IMR-90 (cell line): ENCODE measurements at regions not wholly inside any gene's neighbourhood (a gene's known extent, or its start where the extent isn't known, plus 50 kb on each side); places are given as distances from the start of the nearest gene placed in this dataset.

Experiments used
- ATAC-seq: fragments of 200-7000 bp; cut with Tn5 transposase; 2 replicates; pipeline ENCODE4 v1.9.1; 2020; ENCODE audit warnings: low read depth, mild to moderate bottlenecking, moderate library complexity
- BruUV-seq: library from RNA; stranded (reverse); fragments of 400-500 nt; replicated peaks from 2 replicates; lab custom pipeline; 2021; lab: Mats Ljungman, UMichigan
- CTCF ChIA-PET: fragments of 300-600 bp; formaldehyde crosslinking; extraction: SDS; loops from one replicate; lab custom pipeline; 2021; ENCODE audit warnings: antibody characterized with exemption; lab: Yijun Ruan, JAX
- POLR2A ChIA-PET: fragments of 300-600 bp; sonication (Branson Sonifier 250); formaldehyde crosslinking; loops from one replicate; lab custom pipeline; 2022; ENCODE audit warnings: antibody characterized with exemption; ENCODE audit not compliant: unreplicated experiment; lab: Charles Lee
- DNase-seq: peaks from one replicate; pipeline ENCODE4 v3.0.0; 2013
- H2AFZ ChIP-seq: replicated peaks from 2 replicates; pipeline ENCODE3; 2013; ENCODE audit warnings: low read length, mild to moderate bottlenecking; ENCODE audit not compliant: poor library complexity
- H2AK5ac ChIP-seq: 2 replicates; pipeline ENCODE4 v1.6.1; 2013; ENCODE audit warnings: low read depth, low read length, inconsistent platforms
- H2AK9ac ChIP-seq: replicated peaks from 2 replicates; pipeline ENCODE3; 2013; ENCODE audit warnings: mild to moderate bottlenecking, low read depth, low read length, moderate library complexity; ENCODE audit not compliant: poor library complexity
- H2BK120ac ChIP-seq: 2 replicates; pipeline ENCODE4 v1.6.1; 2013; ENCODE audit warnings: low read depth, low read length, inconsistent platforms
- H2BK15ac ChIP-seq: 3 replicates; pipeline ENCODE4 v1.6.1; 2013; ENCODE audit warnings: low read depth, low read length, inconsistent platforms
- H2BK20ac ChIP-seq: 2 replicates; pipeline ENCODE4 v1.6.1; 2013; ENCODE audit warnings: low read depth, mild to moderate bottlenecking, inconsistent platforms, low read length, moderate library complexity
- H2BK5ac ChIP-seq: 2 replicates; pipeline ENCODE4 v1.6.1; 2013; ENCODE audit warnings: mild to moderate bottlenecking, low read depth, low read length, inconsistent platforms; ENCODE audit not compliant: poor library complexity, severe bottlenecking
- H3K14ac ChIP-seq: replicated peaks from 2 replicates; pipeline ENCODE4 v1.6.1; 2013; ENCODE audit warnings: low read depth, low read length, inconsistent platforms
- H3K18ac ChIP-seq: 2 replicates; pipeline ENCODE4 v1.6.1; 2013; ENCODE audit warnings: low read depth, low read length, control low read depth
- H3K23ac ChIP-seq: 2 replicates; pipeline ENCODE4 v1.6.1; 2013; ENCODE audit warnings: low read depth, low read length, inconsistent platforms
- H3K27ac ChIP-seq: 2 replicates; pipeline ENCODE4 v1.5.1; 2013; ENCODE audit warnings: mild to moderate bottlenecking, control low read depth, low read length; ENCODE audit not compliant: insufficient read depth
- H3K27me3 ChIP-seq: 2 replicates; pipeline ENCODE4 v1.6.1; 2013; ENCODE audit warnings: low read length; ENCODE audit not compliant: control insufficient read depth, insufficient read depth
- H3K36me3 ChIP-seq: 2 replicates; pipeline ENCODE4 v1.6.1; 2013; ENCODE audit warnings: low read length, mixed read lengths; ENCODE audit not compliant: control insufficient read depth, insufficient read depth
- H3K4ac ChIP-seq: 2 replicates; pipeline ENCODE4 v1.6.1; 2013; ENCODE audit warnings: low read depth, low read length, inconsistent platforms
- H3K4me1 ChIP-seq: 2 replicates; pipeline ENCODE4 v1.6.1; 2013; ENCODE audit warnings: low read length, mixed read lengths; ENCODE audit not compliant: control insufficient read depth, insufficient read depth
- H3K4me2 ChIP-seq: 2 replicates; pipeline ENCODE4 v1.6.1; 2013; ENCODE audit warnings: low read depth, mild to moderate bottlenecking, control low read depth, low read length, moderate library complexity
- H3K4me3 ChIP-seq: 2 replicates; pipeline ENCODE4 v1.5.1; 2013; ENCODE audit warnings: low read depth, mild to moderate bottlenecking, control low read depth, low read length, moderate library complexity; ENCODE audit not compliant: insufficient read depth
- H3K56ac ChIP-seq: 2 replicates; pipeline ENCODE4 v1.6.1; 2013; ENCODE audit warnings: low read length, inconsistent platforms; ENCODE audit not compliant: insufficient read depth; ENCODE audit errors: extremely low read depth
- H3K79me1 ChIP-seq, 2 experiments: 2 replicates each; pipeline ENCODE4 v1.6.1; 2013; ENCODE audit warnings: low read length in 2 of 2, inconsistent platforms in 1 of 2, low read depth in 1 of 2
- H3K9ac ChIP-seq: 2 replicates; pipeline ENCODE4 v1.6.1; 2013; ENCODE audit warnings: low read depth, low read length, control low read depth
- H3K9me1 ChIP-seq: 2 replicates; pipeline ENCODE4 v1.6.1; 2013; ENCODE audit warnings: low read length, inconsistent platforms; ENCODE audit not compliant: insufficient read depth
- H3K9me3 ChIP-seq: 2 replicates; pipeline ENCODE4 v1.6.1; 2013; ENCODE audit warnings: low read length; ENCODE audit not compliant: control insufficient read depth, insufficient read depth
- H4K20me1 ChIP-seq: 2 replicates; pipeline ENCODE4 v1.6.1; 2013; ENCODE audit warnings: low read length, inconsistent platforms; ENCODE audit not compliant: insufficient read depth
- H4K5ac ChIP-seq: 2 replicates; pipeline ENCODE4 v1.6.1; 2013; ENCODE audit warnings: mild to moderate bottlenecking, low read depth, low read length, control low read depth
- H4K8ac ChIP-seq, 2 experiments: 2 replicates each; pipeline ENCODE4 v1.6.1; 2013; ENCODE audit warnings: low read depth in 2 of 2, low read length in 2 of 2, control low read depth in 1 of 2, inconsistent platforms in 1 of 2
- H4K91ac ChIP-seq: 2 replicates; pipeline ENCODE4 v1.6.1; 2013; ENCODE audit warnings: low read depth, low read length, inconsistent platforms; ENCODE audit not compliant: insufficient read depth
- BHLHE40 ChIP-seq: fragments of 150-350 bp; IDR thresholded peaks from 2 replicates; pipeline ENCODE4 v1.6.1; 2016; ENCODE audit warnings: mild to moderate bottlenecking, low read depth, low read length
- CEBPB ChIP-seq: IDR thresholded peaks from 2 replicates; pipeline ENCODE4 v1.6.1; 2012; ENCODE audit warnings: low read depth, low read length, improper control_type of control experiment
- CHD1 ChIP-seq: IDR thresholded peaks from 2 replicates; pipeline ENCODE4 v1.6.1; 2012; ENCODE audit warnings: low read depth, low read length, improper control_type of control experiment
- ELK1 ChIP-seq: fragments of 150-350 bp; IDR thresholded peaks from 2 replicates; pipeline ENCODE4 v1.6.1; 2016; ENCODE audit warnings: low read depth, mild to moderate bottlenecking, low read length, moderate library complexity, borderline replicate concordance
- FOS ChIP-seq: fragments of 150-350 bp; IDR thresholded peaks from 2 replicates; pipeline ENCODE4 v1.6.1; 2016; ENCODE audit warnings: low read depth, low read length
- MAFK ChIP-seq: IDR thresholded peaks from 2 replicates; pipeline ENCODE4 v1.6.1; 2012; ENCODE audit warnings: low read depth, low read length, improper control_type of control experiment
- MAZ ChIP-seq: IDR thresholded peaks from 2 replicates; pipeline ENCODE4 v1.6.1; 2012; ENCODE audit warnings: low read depth, mild to moderate bottlenecking, low read length, improper control_type of control experiment, moderate library complexity, borderline replicate concordance
- MXI1 ChIP-seq: IDR thresholded peaks from 2 replicates; pipeline ENCODE4 v1.6.1; 2012; ENCODE audit warnings: low read depth, mild to moderate bottlenecking, low read length, moderate library complexity, borderline replicate concordance
- NFE2L2 ChIP-seq: fragments of 150-350 bp; IDR thresholded peaks from 2 replicates; pipeline ENCODE4 v1.6.1; 2016; ENCODE audit warnings: low read depth, mild to moderate bottlenecking, low read length
- POLR2A ChIP-seq: IDR thresholded peaks from 2 replicates; pipeline ENCODE4 v1.6.1; 2012; ENCODE audit warnings: mild to moderate bottlenecking, low read depth, low read length
- RAD21 ChIP-seq: IDR thresholded peaks from 2 replicates; pipeline ENCODE4 v1.6.1; 2012; ENCODE audit warnings: low read length, improper control_type of control experiment
- RCOR1 ChIP-seq: IDR thresholded peaks from 2 replicates; pipeline ENCODE4 v1.6.1; 2012; ENCODE audit warnings: mild to moderate bottlenecking, low read length, improper control_type of control experiment; ENCODE audit not compliant: insufficient replicate concordance
- RFX5 ChIP-seq: IDR thresholded peaks from 2 replicates; pipeline ENCODE4 v1.8.0; 2012; ENCODE audit warnings: low read depth, mild to moderate bottlenecking, low read length, moderate library complexity
- SMC3 ChIP-seq: fragments of 150-350 bp; IDR thresholded peaks from 2 replicates; pipeline ENCODE4 v1.6.1; 2016; ENCODE audit warnings: low read depth, mild to moderate bottlenecking, antibody characterized with exemption, low read length, moderate library complexity
- USF2 ChIP-seq: fragments of 150-350 bp; IDR thresholded peaks from 2 replicates; pipeline ENCODE4 v1.6.1; 2017; ENCODE audit warnings: mild to moderate bottlenecking, antibody characterized with exemption, low read length, low read depth
- WGBS, 2 experiments: methylation state at CpG; one replicate each; pipeline versions ENCODE4 v1.1.5 to v1.1.7; 2013; ENCODE audit warnings: missing lambda C conversion rate in 2 of 2; ENCODE audit not compliant: insufficient read length in 1 of 2; ENCODE audit errors: extremely low coverage in 2 of 2; 5-methylcytosine and 5-hydroxymethylcytosine counted together
- dilution Hi-C: fragments of 300-500 bp; cut with HindIII; formaldehyde crosslinking; loops from one replicate; pipeline ENCODE4 v1.14.3; 2018; ENCODE audit warnings: low sequenced_read_pairs; ENCODE audit not compliant: unreplicated experiment
- in situ Hi-C: fragments of 300-500 bp; cut with MboI; formaldehyde crosslinking; loops from 3 replicates; pipeline ENCODE4 v1.14.3; 2019; ENCODE audit warnings: low sequenced_read_pairs, inconsistent platforms, mixed read lengths
- intact Hi-C: fragments of 100-400 bp; cut with micrococcal nuclease; formaldehyde crosslinking; loops from 2 replicates; pipeline ENCODE4 v1.10.0; 2022

GRCh38 chr11:70877151-70877550 is 375.2 kb downstream of the SHANK2 start:
- Histone ChIP-seq H3K9me3 (no peaks in the 10 kb centered on the region), H3K36me3 (no peaks in the 10 kb centered on the region), H4K91ac (no peak overlapping the region), H2BK20ac (no peak overlapping the region), H2BK120ac (no peak overlapping the region), H4K8ac (no peak overlapping the region), H2AK5ac (no peak overlapping the region), H3K4me1 (peaks cover 4% of the 10 kb centered on the region; the same call in 1 of the 2 replicates), H3K23ac (no peak overlapping the region), H2AK9ac (no peak overlapping the region), H2BK15ac (no peak overlapping the region), H3K79me1 (no peaks in the 10 kb centered on the region), H3K4ac (no peak overlapping the region), H3K9ac (no peak overlapping the region), H3K27ac (no peak overlapping the region), H3K4me2 (no peak overlapping the region), H3K4me3 (no peak overlapping the region), H3K14ac (no peak overlapping the region), H3K9me1 (0 out of 2 replicates have a peak, but pooled peaks cover 2% of the 10 kb centered on the region), H2AFZ (no peak overlapping the region), H3K56ac (no peak overlapping the region), H4K5ac (no peak overlapping the region), H3K27me3 (no peaks in the 10 kb centered on the region; the same call in 1 of the 2 replicates), H4K20me1 (no peaks in the 10 kb centered on the region; the same call in 1 of the 2 replicates), H3K18ac (no peak overlapping the region), H2BK5ac (no peak overlapping the region)
- WGBS, 2 experiments: 67% methylated on average over 3 of the region's 12 CpGs; no CpG with 5 or more reads in 1 of the 2 experiments
- dilution Hi-C loops (no loop called here), in situ Hi-C loops (no loop called here), intact Hi-C loops (no loop called here)
- ChIA-PET CTCF (no interaction called here), POLR2A (no interaction called here)
- ATAC-seq: no peak
- BruUV-seq: no TSS peak
- no peak for DNase-seq
- no peak for TF ChIP-seq BHLHE40
- no peak for TF ChIP-seq POLR2A
- TF ChIP-seq SMC3: no peak
- TF ChIP-seq RCOR1: no peak
- TF ChIP-seq FOS: no peak
- TF ChIP-seq MAFK: no peak
- no peak for TF ChIP-seq RAD21
- TF ChIP-seq MXI1: no peak
- no peak for TF ChIP-seq MAZ
- no peak for TF ChIP-seq USF2
- no peak for TF ChIP-seq CEBPB
- no peak for TF ChIP-seq RFX5
- TF ChIP-seq CHD1: no peak
- no peak for TF ChIP-seq NFE2L2
- no peak for TF ChIP-seq ELK1
